Kidney (tissue), 13 donors: ENCODE measurements at regions not wholly inside any gene's neighbourhood (a gene's known extent, or its start where the extent isn't known, plus 50 kb on each side); places are given as distances from the start of the nearest gene placed in this dataset.

Experiments
- DNase-seq, 5 donors: peaks; one replicate each; pipeline ENCODE4 v3.0.0-alpha.2; 2013 to 2020
- FAIRE-seq: peaks from 2 replicates; lab custom pipeline; 2012; peaks lifted over from hg19 to GRCh38; lab: Jason Lieb, UNC
- H3K27ac ChIP-seq, 2 donors: one replicate each; pipeline ENCODE4 v1.7.0; 2013; ENCODE audit warnings: low read depth in 2 of 2, low read length in 2 of 2, inconsistent platforms in 1 of 2
- H3K27me3 ChIP-seq: one replicate; pipeline ENCODE4 v1.7.1; 2013; ENCODE audit warnings: low read length, inconsistent platforms; ENCODE audit not compliant: control insufficient read depth, insufficient read depth
- H3K36me3 ChIP-seq, 3 donors: one replicate each; pipeline versions ENCODE4 v1.7.0 to v1.7.1; 2013; ENCODE audit warnings: low read length in 3 of 3, control low read depth in 1 of 3, inconsistent platforms in 1 of 3; ENCODE audit not compliant: insufficient read depth in 3 of 3, control insufficient read depth in 2 of 3
- H3K4me1 ChIP-seq, 3 donors: one replicate each; pipeline versions ENCODE4 v1.7.0 to v1.7.1; 2013; ENCODE audit warnings: low read length in 3 of 3, inconsistent platforms in 1 of 3, low read depth in 1 of 3; ENCODE audit not compliant: control insufficient read depth in 2 of 3, insufficient read depth in 2 of 3
- H3K4me3 ChIP-seq, 3 donors: one replicate each; pipeline versions ENCODE4 v1.7.0 to v1.8.1; 2013; ENCODE audit warnings: low read length in 3 of 3, control low read depth in 1 of 3, inconsistent platforms in 1 of 3
- H3K9ac ChIP-seq, 3 donors: one replicate each; pipeline versions ENCODE4 v1.7.0 to v1.7.1; 2013; ENCODE audit warnings: low read length in 3 of 3, control low read depth in 1 of 3, inconsistent platforms in 1 of 3
- H3K9me3 ChIP-seq, 3 donors: one replicate each; pipeline versions ENCODE4 v1.7.0 to v1.7.1; 2013; ENCODE audit warnings: low read length in 3 of 3, control low read depth in 1 of 3, inconsistent platforms in 1 of 3; ENCODE audit not compliant: control insufficient read depth in 2 of 3, insufficient read depth in 1 of 3
- intact Hi-C: fragments of 100-400 bp; cut with DNase I; formaldehyde crosslinking; loops from one replicate; pipeline ENCODE4 v1.11.1; 2022
- TF ChIP-seq, protein P1 (sequence below): IDR thresholded peaks from 3 replicates; pipeline ENCODE4 v1.5.1; 2012; ENCODE audit warnings: mild to moderate bottlenecking, moderate library complexity, borderline replicate concordance; ENCODE audit not compliant: insufficient read depth; ENCODE audit errors: extremely low read depth
- donor health status: control.
- donor health status: control.
- donor health status: control.
- donor health status: control.
- donor health status: control.
- donor health status: DM: yes; HTN: yes; CAD: no.
- donor health status: Normal renal cell carcinoma (clear cell type).

DNA sequence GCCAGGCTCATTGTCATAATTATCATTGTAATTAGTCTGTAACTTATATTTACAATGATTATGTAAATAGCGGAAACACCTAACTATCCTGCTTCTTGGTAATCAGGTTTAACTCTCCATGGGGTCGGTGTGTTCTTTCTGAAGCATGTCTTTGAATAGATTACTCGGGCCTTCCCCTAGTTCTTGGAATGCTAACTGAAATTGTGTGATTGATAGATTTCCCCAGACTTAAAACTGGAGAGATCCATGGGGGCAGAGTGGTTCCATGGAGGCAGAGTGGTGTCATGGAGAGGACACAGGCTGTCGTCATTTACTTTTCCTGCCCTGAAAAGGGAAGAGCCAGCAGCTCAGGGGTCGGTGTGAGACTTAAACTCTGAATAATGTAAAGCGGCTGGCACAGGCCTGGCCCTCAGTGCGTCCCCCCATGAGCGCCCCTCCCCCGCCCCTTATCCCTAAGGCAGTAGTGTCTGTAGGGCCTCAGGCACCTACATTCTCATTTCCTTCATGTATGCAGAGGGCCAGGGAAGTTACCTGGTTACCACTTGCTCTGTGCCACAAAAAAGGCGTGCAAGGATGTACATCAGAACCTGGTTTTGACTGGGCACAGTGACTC, 225.1 kb downstream of the TM9SF2 start:
- intact Hi-C loops: no loop called here
- no peak for FAIRE-seq
- no peak overlapping the region for H3K9ac ChIP-seq
- no peaks in the 10 kb centered on the region for H3K9me3 ChIP-seq
- no peaks in the 10 kb centered on the region for H3K27me3 ChIP-seq
- TF ChIP-seq, protein P1, sequence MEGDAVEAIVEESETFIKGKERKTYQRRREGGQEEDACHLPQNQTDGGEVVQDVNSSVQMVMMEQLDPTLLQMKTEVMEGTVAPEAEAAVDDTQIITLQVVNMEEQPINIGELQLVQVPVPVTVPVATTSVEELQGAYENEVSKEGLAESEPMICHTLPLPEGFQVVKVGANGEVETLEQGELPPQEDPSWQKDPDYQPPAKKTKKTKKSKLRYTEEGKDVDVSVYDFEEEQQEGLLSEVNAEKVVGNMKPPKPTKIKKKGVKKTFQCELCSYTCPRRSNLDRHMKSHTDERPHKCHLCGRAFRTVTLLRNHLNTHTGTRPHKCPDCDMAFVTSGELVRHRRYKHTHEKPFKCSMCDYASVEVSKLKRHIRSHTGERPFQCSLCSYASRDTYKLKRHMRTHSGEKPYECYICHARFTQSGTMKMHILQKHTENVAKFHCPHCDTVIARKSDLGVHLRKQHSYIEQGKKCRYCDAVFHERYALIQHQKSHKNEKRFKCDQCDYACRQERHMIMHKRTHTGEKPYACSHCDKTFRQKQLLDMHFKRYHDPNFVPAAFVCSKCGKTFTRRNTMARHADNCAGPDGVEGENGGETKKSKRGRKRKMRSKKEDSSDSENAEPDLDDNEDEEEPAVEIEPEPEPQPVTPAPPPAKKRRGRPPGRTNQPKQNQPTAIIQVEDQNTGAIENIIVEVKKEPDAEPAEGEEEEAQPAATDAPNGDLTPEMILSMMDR: no peak
- no peaks in the 10 kb centered on the region for H3K4me1 ChIP-seq
- no peak overlapping the region for H3K4me3 ChIP-seq
- DNase-seq: no peak
- H3K27ac ChIP-seq: no peak overlapping the region
- H3K36me3 ChIP-seq: no peaks in the 10 kb centered on the region

DNA sequence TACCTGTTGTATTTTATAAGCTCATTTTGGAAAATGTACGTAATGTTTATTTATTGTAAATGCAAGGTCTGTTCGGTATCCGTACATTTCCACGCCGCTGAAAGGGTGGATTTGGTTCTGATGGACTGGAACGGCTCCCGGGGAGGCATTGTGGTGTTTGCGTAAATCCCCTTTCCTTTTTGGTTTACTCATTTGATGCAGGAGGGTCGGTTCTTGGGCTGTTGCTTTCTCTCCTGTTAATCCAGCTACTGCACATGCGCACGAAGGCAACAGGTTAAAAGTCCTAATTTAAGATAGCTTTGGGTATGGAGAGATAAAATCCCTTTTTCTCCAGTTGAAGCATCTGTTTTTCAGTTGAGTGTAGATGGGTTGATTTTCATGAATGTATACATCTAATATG, 224.4 kb downstream of the TM9SF2 start:
- no peak for FAIRE-seq
- Histone ChIP-seq H3K27ac (no peak overlapping the region), H3K9me3 (no peaks in the 10 kb centered on the region)

DNA sequence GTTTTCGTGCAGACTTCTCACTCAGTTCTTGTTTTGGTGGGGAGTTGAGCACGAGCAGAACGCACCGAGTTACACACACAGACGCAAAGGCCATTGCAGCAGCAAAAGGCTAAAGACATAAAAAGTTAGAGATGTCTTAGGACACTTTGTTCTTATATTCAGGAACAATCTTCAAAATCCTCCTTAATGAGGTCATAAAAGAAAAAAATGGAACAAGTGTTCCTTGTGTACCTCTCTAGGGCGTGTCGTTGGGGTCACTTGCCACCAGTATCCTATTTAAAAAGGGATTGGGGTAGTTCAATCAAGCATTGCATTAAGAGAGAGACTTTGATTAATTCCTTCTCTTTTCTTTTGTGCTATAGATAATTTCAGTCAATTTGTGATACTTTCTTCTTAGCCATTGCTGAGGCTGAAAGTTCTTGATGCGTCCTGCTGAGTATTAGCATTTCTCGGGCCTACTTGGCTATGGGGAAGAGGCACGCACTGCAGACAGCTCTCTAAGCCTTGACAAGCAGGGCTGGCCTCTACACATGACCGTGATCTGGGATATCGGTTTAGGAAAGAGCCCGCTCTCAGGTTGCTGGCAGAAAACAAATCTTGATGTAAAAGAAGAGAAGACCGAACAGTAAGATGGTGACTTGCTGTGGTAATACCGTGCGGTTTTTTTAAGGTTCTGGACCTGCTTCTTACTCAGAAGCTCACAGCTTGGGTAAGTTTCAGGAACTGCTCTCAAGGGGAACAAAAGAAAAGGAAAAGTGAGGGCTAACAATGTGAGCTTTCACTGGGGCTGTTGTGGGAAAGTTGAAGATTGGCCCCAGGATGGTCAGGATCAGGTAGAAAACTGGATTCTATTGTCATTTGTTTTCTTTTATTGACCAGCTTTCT, 223.6 kb downstream of the TM9SF2 start:
- H3K27me3 ChIP-seq: no peaks in the 10 kb centered on the region
- no peaks in the 10 kb centered on the region for H3K36me3 ChIP-seq

More for the DNA sequence above, 224.4 kb downstream of the TM9SF2 start:
- H3K36me3 ChIP-seq: no peaks in the 10 kb centered on the region
- no peak overlapping the region for H3K4me3 ChIP-seq
- no peak overlapping the region for H3K9ac ChIP-seq
- intact Hi-C loops: no loop called here
- TF ChIP-seq, protein P1: no peak
- no peaks in the 10 kb centered on the region for H3K27me3 ChIP-seq
- H3K4me1 ChIP-seq: no peaks in the 10 kb centered on the region
- no peak for DNase-seq

More for the DNA sequence above, 223.6 kb downstream of the TM9SF2 start:
- Histone ChIP-seq H3K4me1 (no peaks in the 10 kb centered on the region), H3K4me3 (no peak overlapping the region), H3K27ac (no peak overlapping the region), H3K9me3 (no peaks in the 10 kb centered on the region), H3K9ac (no peak overlapping the region)
- TF ChIP-seq, protein P1: no peak
- DNase-seq (no peak), FAIRE-seq (no peak)
- intact Hi-C loops: no loop called here
